Stomach (tissue), 4 donors: ENCODE measurements at regions not wholly inside any gene's neighbourhood (a gene's known extent, or its start where the extent isn't known, plus 50 kb on each side); places are given as distances from the start of the nearest gene placed in this dataset.

ENCODE experiments used
- CTCF ChIP-seq, 7 experiments: fragments of 450-650 bp in 4 of 7; fragments of 200-600 bp in 3 of 7; sonication (generic) in 3 of 7; IDR thresholded peaks; one replicate each; pipeline ENCODE4 v1.5.1; 2016 to 2019; ENCODE audit warnings: antibody characterized with exemption in 7 of 7, control low read depth in 2 of 7, mild to moderate bottlenecking in 1 of 7
- POLR2A ChIP-seq, 4 donors: fragments of 450-650 bp; IDR thresholded peaks; one replicate each; pipeline ENCODE4 v1.6.1; 2016; ENCODE audit warnings: antibody characterized with exemption in 4 of 4, control low read depth in 2 of 4, mild to moderate bottlenecking in 1 of 4, moderate library complexity in 1 of 4
- POLR2AphosphoS5 ChIP-seq, 3 donors: sonication (generic); formaldehyde crosslinking; IDR thresholded peaks; one replicate each; pipeline ENCODE4 v1.6.1; 2016; ENCODE audit warnings: antibody characterized with exemption in 3 of 3

- TF ChIP-seq POLR2A (IDR thresholded peaks at IDR 0.05) (no peak), CTCF (IDR thresholded peaks at IDR 0.05) (no peak), POLR2AphosphoS5 (IDR thresholded peaks at IDR 0.05) (no peak)
Measured at GRCh38 chr2:57444752-57445430, 601.7 kb upstream of the VRK2 start.
